B cell (primary cell): ENCODE measurements at regions not wholly inside any gene's neighbourhood (a gene's known extent, or its start where the extent isn't known, plus 50 kb on each side); places are given as distances from the start of the nearest gene placed in this dataset.

Experiments used
- CTCF ChIP-seq: fragments of 200-600 bp; IDR thresholded peaks from one replicate; pipeline ENCODE4 v1.8.0; 2022; ENCODE audit warnings: antibody characterized with exemption, mild to moderate bottlenecking
- EZH2 ChIP-seq: IDR thresholded peaks from 2 replicates; pipeline ENCODE4 v1.6.1; 2012; ENCODE audit warnings: borderline replicate concordance, low read depth, mild to moderate bottlenecking, moderate library complexity, low read length; ENCODE audit not compliant: insufficient read depth, poor library complexity, severe bottlenecking

GRCh38 chr13:24625870-24626849 is 54.0 kb upstream of the ATP12A start:
- TF ChIP-seq EZH2 (no peak), CTCF (no peak)
